SK-N-SH (cell line): ENCODE measurements at regions not wholly inside any gene's neighbourhood (a gene's known extent, or its start where the extent isn't known, plus 50 kb on each side); places are given as distances from the start of the nearest gene placed in this dataset.

Experiments used
- CTCF ChIA-PET: fragments of 300-600, 350-600 bp; formaldehyde crosslinking; extraction: SDS; loops from one replicate; lab custom pipeline; 2021; lab: Yijun Ruan, JAX
- POLR2A ChIA-PET: fragments of 350-600 bp; sonication (Branson Sonifier 250); formaldehyde crosslinking; extraction: SDS; loops from one replicate; lab custom pipeline; 2020; ENCODE audit warnings: antibody characterized with exemption, inconsistent platforms; lab: Yijun Ruan, JAX
- DNase-seq: peaks from one replicate; pipeline ENCODE4 v3.0.0; 2012
- H2AFZ ChIP-seq: fragments of 200-600 bp; sonication (generic); 2 replicates; pipeline ENCODE4 v1.8.1; 2016; ENCODE audit warnings: antibody characterized with exemption, mild to moderate bottlenecking, low read depth
- H3F3A ChIP-seq: fragments of 200-600 bp; sonication (generic); replicated peaks from 2 replicates; pipeline ENCODE3; 2016; ENCODE audit warnings: antibody characterized with exemption, mild to moderate bottlenecking; ENCODE audit not compliant: insufficient read depth
- H3K27ac ChIP-seq, 2 experiments: fragments of 200-500 bp in 1 of 2; fragments of 200-600 bp in 1 of 2; sonication (Bioruptor generic) in 1 of 2; sonication (generic), shearing (Covaris generic) in 1 of 2; 2 replicates each; pipeline versions ENCODE4 v1.5.1 to v1.6.1; 2014 to 2016; ENCODE audit warnings: low read depth in 2 of 2, inconsistent platforms in 1 of 2, low read length in 1 of 2, mild to moderate bottlenecking in 1 of 2, mixed read lengths in 1 of 2
- H3K27me3 ChIP-seq: fragments of 200-600 bp; sonication (generic), shearing (Covaris generic); 2 replicates; pipeline ENCODE4 v1.6.1; 2016; ENCODE audit warnings: mixed run types; ENCODE audit not compliant: insufficient read depth
- H3K36me3 ChIP-seq, 2 experiments: fragments of 200-500 bp in 1 of 2; fragments of 200-600 bp in 1 of 2; sonication (Bioruptor generic) in 1 of 2; sonication (generic) in 1 of 2; replicated peaks in 1 of 2; 2 replicates each; pipeline versions ENCODE3 to v1.5.1; 2014 to 2016; ENCODE audit warnings: low read length in 1 of 2, mild to moderate bottlenecking in 1 of 2; ENCODE audit not compliant: insufficient read depth in 2 of 2, control insufficient read depth in 1 of 2
- H3K4me1 ChIP-seq, 2 experiments: fragments of 200-500 bp in 1 of 2; fragments of 200-600 bp in 1 of 2; sonication (Bioruptor generic) in 1 of 2; sonication (generic), shearing (Covaris generic) in 1 of 2; 2 replicates each; pipeline versions ENCODE4 v1.5.1 to v1.6.1; 2014 to 2016; ENCODE audit warnings: low read depth in 1 of 2, low read length in 1 of 2, mixed run types in 1 of 2; ENCODE audit not compliant: insufficient read depth in 2 of 2, control insufficient read depth in 1 of 2
- H3K4me2 ChIP-seq: fragments of 200-600 bp; sonication (generic), shearing (Covaris generic); 2 replicates; pipeline ENCODE4 v1.6.1; 2017; ENCODE audit warnings: mixed run types
- H3K4me3 ChIP-seq, 2 experiments: fragments of 200-500 bp in 1 of 2; fragments of 200-600 bp in 1 of 2; sonication (Bioruptor generic) in 1 of 2; sonication (generic), shearing (Covaris generic) in 1 of 2; 2 replicates each; pipeline versions ENCODE4 v1.5.1 to v1.8.1; 2014 to 2016; ENCODE audit warnings: low read depth in 2 of 2, inconsistent platforms in 1 of 2, low read length in 1 of 2, mild to moderate bottlenecking in 1 of 2, mixed read lengths in 1 of 2, moderate library complexity in 1 of 2
- H3K79me2 ChIP-seq: fragments of 200-600 bp; sonication (generic); 2 replicates; pipeline ENCODE4 v1.8.1; 2017; ENCODE audit warnings: mild to moderate bottlenecking; ENCODE audit not compliant: insufficient read depth
- H3K9ac ChIP-seq: fragments of 200-600 bp; sonication (generic); 2 replicates; pipeline ENCODE4 v1.6.1; 2017; ENCODE audit warnings: mixed run types
- H3K9me2 ChIP-seq: fragments of 200-600 bp; sonication (generic); 2 replicates; pipeline ENCODE4 v1.6.1; 2017; ENCODE audit warnings: mixed run types
- H3K9me3 ChIP-seq: fragments of 200-600 bp; sonication (generic); 2 replicates; pipeline ENCODE4 v1.6.1; 2017; ENCODE audit warnings: mixed run types, mild to moderate bottlenecking, moderate library complexity
- H4K20me1 ChIP-seq: fragments of 200-600 bp; sonication (generic); 2 replicates; pipeline ENCODE4 v1.6.1; 2017; ENCODE audit warnings: mild to moderate bottlenecking, mixed run types; ENCODE audit not compliant: insufficient read depth
- CHD2 ChIP-seq: fragments of 150-350 bp; IDR thresholded peaks from 2 replicates; pipeline ENCODE4 v1.6.1; 2018; ENCODE audit warnings: low read length; ENCODE audit not compliant: partially characterized antibody
- CTCF ChIP-seq: fragments of 200-600 bp; sonication (generic); IDR thresholded peaks from 2 replicates; pipeline ENCODE4 v1.6.1; 2017; ENCODE audit warnings: antibody characterized with exemption, mild to moderate bottlenecking, moderate library complexity
- ELF1 ChIP-seq: IDR thresholded peaks from 2 replicates; pipeline ENCODE4 v1.4.0; 2012
- EP300 ChIP-seq, 2 experiments: IDR thresholded peaks; 2 replicates each; pipeline versions ENCODE4 v1.4.0 to v1.6.1; 2012; ENCODE audit warnings: borderline replicate concordance in 1 of 2, low read depth in 1 of 2, low read length in 1 of 2
- FOSL2 ChIP-seq: IDR thresholded peaks from 2 replicates; pipeline ENCODE4 v1.4.0; 2012; ENCODE audit warnings: low read depth, mild to moderate bottlenecking, moderate library complexity, borderline replicate concordance
- FOXM1 ChIP-seq: IDR thresholded peaks from 2 replicates; pipeline ENCODE4 v1.4.0; 2012; ENCODE audit warnings: low read depth, mild to moderate bottlenecking
- GATA2 ChIP-seq: sonication (generic); formaldehyde crosslinking; IDR thresholded peaks from 2 replicates; pipeline ENCODE4 v1.5.0; 2020; ENCODE audit warnings: mild to moderate bottlenecking, missing genetic modification reagents
- MXI1 ChIP-seq: IDR thresholded peaks from 2 replicates; pipeline ENCODE4 v1.6.1; 2012; ENCODE audit warnings: mild to moderate bottlenecking, low read depth, low read length, improper control_type of control experiment
- NFIC ChIP-seq: IDR thresholded peaks from 2 replicates; pipeline ENCODE4 v1.4.0; 2012; ENCODE audit warnings: borderline replicate concordance
- REST ChIP-seq: IDR thresholded peaks from 2 replicates; pipeline ENCODE4 v1.6.1; 2012; ENCODE audit warnings: mild to moderate bottlenecking, low read depth, low read length, moderate library complexity
- RFX5 ChIP-seq: IDR thresholded peaks from 2 replicates; pipeline ENCODE4 v1.6.1; 2012; ENCODE audit warnings: mild to moderate bottlenecking, improper control_type of control experiment, low read length
- RXRA ChIP-seq: IDR thresholded peaks from 2 replicates; pipeline ENCODE4 v1.4.0; 2012; ENCODE audit warnings: low read depth, mild to moderate bottlenecking, borderline replicate concordance
- SIN3A ChIP-seq: IDR thresholded peaks from 2 replicates; pipeline ENCODE4 v1.6.1; 2012; ENCODE audit warnings: low read depth, mild to moderate bottlenecking, low read length, moderate library complexity, borderline replicate concordance
- SMC3 ChIP-seq: IDR thresholded peaks from 2 replicates; pipeline ENCODE4 v1.6.1; 2012; ENCODE audit warnings: low read depth, low read length, improper control_type of control experiment
- TCF12 ChIP-seq: IDR thresholded peaks from 2 replicates; pipeline ENCODE4 v1.4.0; 2012
- TEAD4 ChIP-seq: IDR thresholded peaks from 2 replicates; pipeline ENCODE4 v1.4.0; 2012; ENCODE audit warnings: mild to moderate bottlenecking, borderline replicate concordance; ENCODE audit not compliant: insufficient read depth
- USF1 ChIP-seq: IDR thresholded peaks from 2 replicates; pipeline ENCODE4 v1.4.0; 2012; ENCODE audit warnings: low read depth, borderline replicate concordance
- YY1 ChIP-seq: IDR thresholded peaks from 2 replicates; pipeline ENCODE4 v1.4.0; 2012; ENCODE audit warnings: low read depth, mild to moderate bottlenecking
- WGBS: methylation state at CpG from one replicate; pipeline ENCODE4 v1.1.6; 2017; ENCODE audit warnings: low lambda C conversion rate; 5-methylcytosine and 5-hydroxymethylcytosine counted together

GRCh38 chr5:6197427-6197826, 180.9 kb downstream of the MED10 start:
- TF ChIP-seq CTCF (no peak), RFX5 (no peak), EP300 (IDR thresholded peaks at IDR 0.05; ENCODE audit: borderline replicate concordance in 1 of 2, low read depth in 1 of 2, low read length in 1 of 2) (no peak), ELF1 (no peak), CHD2 (no peak), REST (no peak), TEAD4 (no peak), YY1 (no peak), SMC3 (no peak), NFIC (no peak), MXI1 (no peak), GATA2 (CRISPR knock-in tag) (no peak), USF1 (no peak), TCF12 (no peak), FOSL2 (no peak), FOXM1 (no peak), RXRA (no peak), SIN3A (no peak)
- TF ChIP-seq, all 33 proteins: peak for 0
- Histone ChIP-seq H3K36me3 (no peaks in the 10 kb centered on the region), H3K4me3 (no peak overlapping the region), H3K4me2 (no peak overlapping the region), H3K27ac (peak overlapping the region in 1 of 2 experiments; percentile 54; a peak in 1 of 4 replicates), H3K4me1 (peaks cover 0 to 44% of the 10 kb centered on the region in 2 experiments; a peak in 2 of 4 replicates), H3K9me3 (no peaks in the 10 kb centered on the region), H4K20me1 (no peaks in the 10 kb centered on the region), H3K27me3 (no peaks in the 10 kb centered on the region), H3K79me2 (no peaks in the 10 kb centered on the region), H3F3A (no peaks in the 10 kb centered on the region), H3K9ac (no peak overlapping the region), H2AFZ (no peak overlapping the region), H3K9me2 (no peaks in the 10 kb centered on the region)
- ChIA-PET CTCF (interaction anchor here (0.7 kb wide), 1 partner anchor 115 kb away, joined by 3 read pairs; no protein-coding TSS in a partner anchor), POLR2A (no interaction called here)
- 29% methylated on average over 7 of the region's 7 CpGs for WGBS
- DNase-seq, result no peak
